NB4 (cell line): ENCODE measurements at regions not wholly inside any gene's neighbourhood (a gene's known extent, or its start where the extent isn't known, plus 50 kb on each side); places are given as distances from the start of the nearest gene placed in this dataset.

Experiments
- MAX ChIP-seq: IDR thresholded peaks from 2 replicates; pipeline ENCODE4 v1.6.1; 2011; ENCODE audit warnings: low read depth, low read length
- TF ChIP-seq, protein P1 (sequence below): IDR thresholded peaks from one replicate; pipeline ENCODE4 v1.5.1; 2012; ENCODE audit warnings: low read depth, low read length

- no peak for TF ChIP-seq MAX
- TF ChIP-seq, protein P1, sequence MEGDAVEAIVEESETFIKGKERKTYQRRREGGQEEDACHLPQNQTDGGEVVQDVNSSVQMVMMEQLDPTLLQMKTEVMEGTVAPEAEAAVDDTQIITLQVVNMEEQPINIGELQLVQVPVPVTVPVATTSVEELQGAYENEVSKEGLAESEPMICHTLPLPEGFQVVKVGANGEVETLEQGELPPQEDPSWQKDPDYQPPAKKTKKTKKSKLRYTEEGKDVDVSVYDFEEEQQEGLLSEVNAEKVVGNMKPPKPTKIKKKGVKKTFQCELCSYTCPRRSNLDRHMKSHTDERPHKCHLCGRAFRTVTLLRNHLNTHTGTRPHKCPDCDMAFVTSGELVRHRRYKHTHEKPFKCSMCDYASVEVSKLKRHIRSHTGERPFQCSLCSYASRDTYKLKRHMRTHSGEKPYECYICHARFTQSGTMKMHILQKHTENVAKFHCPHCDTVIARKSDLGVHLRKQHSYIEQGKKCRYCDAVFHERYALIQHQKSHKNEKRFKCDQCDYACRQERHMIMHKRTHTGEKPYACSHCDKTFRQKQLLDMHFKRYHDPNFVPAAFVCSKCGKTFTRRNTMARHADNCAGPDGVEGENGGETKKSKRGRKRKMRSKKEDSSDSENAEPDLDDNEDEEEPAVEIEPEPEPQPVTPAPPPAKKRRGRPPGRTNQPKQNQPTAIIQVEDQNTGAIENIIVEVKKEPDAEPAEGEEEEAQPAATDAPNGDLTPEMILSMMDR = no peak
Measured at GRCh38 chr7:68250143-68250542, 1253.5 kb downstream of the TYW1 start.
